DND-41 (cell line): ENCODE measurements at regions not wholly inside any gene's neighbourhood (a gene's known extent, or its start where the extent isn't known, plus 50 kb on each side); places are given as distances from the start of the nearest gene placed in this dataset.
"Not testable (repeated sequence)": the region's sequence is repeated elsewhere in the genome, so short reads cannot be mapped to it uniquely, and the experiment has no call there.

Experiments
- ATAC-seq: fragments of 200-7000 bp; cut with Tn5 transposase; 3 replicates; pipeline ENCODE4 v1.9.1; 2021; ENCODE audit warnings: low read depth; ENCODE audit not compliant: insufficient read depth
- DNase-seq: peaks from one replicate; pipeline ENCODE4 v3.0.0-alpha.2; 2020
- H2AFZ ChIP-seq: 2 replicates; pipeline ENCODE4 v1.6.0; 2012; ENCODE audit warnings: low read depth, low read length
- H3K27ac ChIP-seq: 2 replicates; pipeline ENCODE4 v1.5.1; 2012; ENCODE audit warnings: low read length, inconsistent platforms
- H3K27me3 ChIP-seq: fragments of 200-600 bp; sonication (generic); 2 replicates; pipeline ENCODE4 v1.6.0; 2012; ENCODE audit warnings: low read length, mild to moderate bottlenecking, inconsistent platforms; ENCODE audit not compliant: insufficient read depth, poor library complexity
- H3K36me3 ChIP-seq: 2 replicates; pipeline ENCODE4 v1.5.1; 2012; ENCODE audit warnings: low read length, inconsistent platforms; ENCODE audit not compliant: insufficient read depth
- H3K4me1 ChIP-seq: 2 replicates; pipeline ENCODE4 v1.5.1; 2012; ENCODE audit warnings: mild to moderate bottlenecking, low read length; ENCODE audit not compliant: insufficient read depth
- H3K4me2 ChIP-seq: 2 replicates; pipeline ENCODE4 v1.6.0; 2012; ENCODE audit warnings: mild to moderate bottlenecking, moderate library complexity, low read length, inconsistent platforms; ENCODE audit not compliant: insufficient read depth
- H3K4me3 ChIP-seq, 2 experiments: fragments of 200-600 bp in 1 of 2; shearing (Covaris generic) in 1 of 2; 2 replicates each; pipeline ENCODE4 v1.5.1; 2012 to 2016; ENCODE audit warnings: inconsistent platforms in 2 of 2, low read length in 2 of 2, mild to moderate bottlenecking in 2 of 2, low read depth in 1 of 2, moderate library complexity in 1 of 2
- H3K79me2 ChIP-seq: 2 replicates; pipeline ENCODE4 v1.6.0; 2012; ENCODE audit warnings: low read length, inconsistent platforms; ENCODE audit not compliant: insufficient read depth
- H3K9ac ChIP-seq: 2 replicates; pipeline ENCODE4 v1.6.0; 2012; ENCODE audit warnings: low read depth, mild to moderate bottlenecking, inconsistent platforms, low read length, moderate library complexity
- H3K9me3 ChIP-seq: 2 replicates; pipeline ENCODE4 v1.5.1; 2012; ENCODE audit warnings: low read length, moderate library complexity, mild to moderate bottlenecking, inconsistent platforms; ENCODE audit not compliant: insufficient read depth, severe bottlenecking
- H4K20me1 ChIP-seq: 2 replicates; pipeline ENCODE4 v1.6.0; 2012; ENCODE audit warnings: low read length; ENCODE audit not compliant: insufficient read depth
- CTCF ChIP-seq: IDR thresholded peaks from 2 replicates; pipeline ENCODE4 v1.5.1; 2012; ENCODE audit warnings: borderline replicate concordance, low read length, moderate library complexity, mild to moderate bottlenecking; ENCODE audit not compliant: poor library complexity, severe bottlenecking; ENCODE audit errors: extremely low read depth
- EZH2 ChIP-seq: IDR thresholded peaks from 3 replicates; pipeline ENCODE4 v1.6.1; 2012; ENCODE audit warnings: borderline replicate concordance, low read depth, mild to moderate bottlenecking, moderate library complexity, low read length, inconsistent platforms; ENCODE audit not compliant: severe bottlenecking

- Histone ChIP-seq H3K27ac (no peak overlapping the region), H3K36me3 (no peaks in the 10 kb centered on the region), H3K4me3 (no peak overlapping the region), H3K4me1 (no peaks in the 10 kb centered on the region), H3K9me3 (no peaks in the 10 kb centered on the region), H3K4me2 (no peak overlapping the region), H3K27me3 (no peaks in the 10 kb centered on the region), H4K20me1 (no peaks in the 10 kb centered on the region), H3K9ac (no peak overlapping the region), H2AFZ (no peak overlapping the region), H3K79me2 (no peaks in the 10 kb centered on the region)
- DNase-seq (no peak), ATAC-seq (no peak)
- TF ChIP-seq EZH2 = no peak
- TF ChIP-seq CTCF = no peak
Measured at GRCh38 chr3:74377669-74378068, 236.8 kb downstream of the CNTN3 start.

- H3K79me2 ChIP-seq, DNase-seq, H3K9me3 ChIP-seq, H3K27me3 ChIP-seq, H3K9ac ChIP-seq, H2AFZ ChIP-seq, H3K4me3 ChIP-seq, H3K4me1 ChIP-seq, H3K4me2 ChIP-seq, ATAC-seq, H3K36me3 ChIP-seq, H4K20me1 ChIP-seq, H3K27ac ChIP-seq: not testable (repeated sequence)
Measured at GRCh38 chr3:74376323-74376722, 238.1 kb downstream of the CNTN3 start.

- DNase-seq = no peak
- H3K4me1 ChIP-seq = no peaks in the 10 kb centered on the region
- ATAC-seq = no peak
- no peak for TF ChIP-seq EZH2
- TF ChIP-seq CTCF = no peak
- H3K9me3 ChIP-seq = no peaks in the 10 kb centered on the region
- no peaks in the 10 kb centered on the region for H3K27me3 ChIP-seq
- H3K9ac ChIP-seq = no peak overlapping the region
- H2AFZ ChIP-seq = no peak overlapping the region
- no peaks in the 10 kb centered on the region for H3K36me3 ChIP-seq
- no peaks in the 10 kb centered on the region for H3K79me2 ChIP-seq
- no peaks in the 10 kb centered on the region for H4K20me1 ChIP-seq
- no peak overlapping the region for H3K27ac ChIP-seq
- no peak overlapping the region for H3K4me2 ChIP-seq
- no peak overlapping the region for H3K4me3 ChIP-seq
Measured at GRCh38 chr3:74375653-74376052, 238.8 kb downstream of the CNTN3 start.

- DNase-seq (no peak), ATAC-seq (no peak)
- H2AFZ ChIP-seq = no peak overlapping the region
- H3K79me2 ChIP-seq = no peaks in the 10 kb centered on the region
- no peaks in the 10 kb centered on the region for H3K27me3 ChIP-seq
- TF ChIP-seq CTCF = no peak
- TF ChIP-seq EZH2 = no peak
- no peak overlapping the region for H3K4me2 ChIP-seq
- H3K9me3 ChIP-seq = no peaks in the 10 kb centered on the region
- no peaks in the 10 kb centered on the region for H3K36me3 ChIP-seq
- H4K20me1 ChIP-seq = no peaks in the 10 kb centered on the region
- H3K4me3 ChIP-seq = no peak overlapping the region
- H3K9ac ChIP-seq = no peak overlapping the region
- no peaks in the 10 kb centered on the region for H3K4me1 ChIP-seq
- no peak overlapping the region for H3K27ac ChIP-seq
Measured at GRCh38 chr3:74372743-74373142, 241.7 kb downstream of the CNTN3 start.
